ENCODE measurements at regions not wholly inside any gene's neighbourhood (a gene's known extent, or its start where the extent isn't known, plus 50 kb on each side); places are given as distances from the start of the nearest gene placed in this dataset.

- TF ChIP-seq HCFC1 (IDR thresholded peaks at IDR 0.05; ENCODE audit: low read depth, low read length) (no peak), ZNF583 (CRISPR knock-in tag; IDR thresholded peaks at IDR 0.05) (no peak), CTCF (IDR thresholded peaks at IDR 0.05 in 2 of 3, conservative IDR thresholded peaks at IDR 0.05 in 1 of 3; ENCODE audit: insufficient read depth in 2 of 3, low read depth in 1 of 3, low read length in 3 of 3) (no peak), HMG20B (CRISPR knock-in tag; IDR thresholded peaks at IDR 0.05) (no peak), ATF3 (IDR thresholded peaks at IDR 0.05) (no peak), ATF3 (CRISPR knock-in tag; conservative IDR thresholded peaks at IDR 0.05) (no peak), USF2 (CRISPR knock-in tag; IDR thresholded peaks at IDR 0.05) (no peak), CBX2 (IDR thresholded peaks at IDR 0.05; ENCODE audit: insufficient read depth, low read length, poor library complexity, severe bottlenecking) (no peak), ZBTB12 (CRISPR knock-in tag; IDR thresholded peaks at IDR 0.05) (no peak), ZFP36 (IDR thresholded peaks at IDR 0.05; ENCODE audit: low read depth, low read length, partially characterized antibody) (no peak)
Measured at GRCh38 chr2:136517716-136518115, 247.6 kb upstream of the THSD7B start.
